ENCODE measurements at regions not wholly inside any gene's neighbourhood (a gene's known extent, or its start where the extent isn't known, plus 50 kb on each side); places are given as distances from the start of the nearest gene placed in this dataset.
A peak's percentile ranks its signal among the peaks of the same experiment; 100 is the strongest.

GRCh38 chr6:71420693-71421328 lies 132.2 kb downstream of the OGFRL1 start:
- peak; percentile 81 to 94 (median 87) for DNase-seq (ENCODE audit: low read depth in 4 of 4, low spot score in 2 of 4)

GRCh38 chr6:71421611-71422010 lies 133.0 kb downstream of the OGFRL1 start:
- DNase-seq (ENCODE audit: low read depth in 4 of 4, low spot score in 2 of 4) = no peak

GRCh38 chr6:71430018-71430417 lies 141.4 kb downstream of the OGFRL1 start:
- DNase-seq (ENCODE audit: low read depth in 4 of 4, low spot score in 2 of 4) = no peak

- DNase-seq (ENCODE audit: low read depth in 4 of 4, low spot score in 2 of 4) = no peak
These were observed 144.8 kb downstream of the OGFRL1 start for GRCh38 chr6:71433441-71433840.

- DNase-seq (ENCODE audit: low read depth in 4 of 4, low spot score in 2 of 4) = no peak
These were observed 155.6 kb downstream of the OGFRL1 start for GRCh38 chr6:71444222-71444621.

GRCh38 chr6:71446057-71446456 lies 157.4 kb downstream of the OGFRL1 start:
- no peak for DNase-seq (ENCODE audit: low read depth in 4 of 4, low spot score in 2 of 4)

- no peak for DNase-seq (ENCODE audit: low read depth in 4 of 4, low spot score in 2 of 4)
These were observed 157.9 kb downstream of the OGFRL1 start for GRCh38 chr6:71446470-71446869.

- DNase-seq (ENCODE audit: low read depth in 4 of 4, low spot score in 2 of 4) = no peak
These were observed 164.2 kb downstream of the OGFRL1 start for GRCh38 chr6:71452697-71453370.

- no peak for DNase-seq (ENCODE audit: low read depth in 4 of 4, low spot score in 2 of 4)
These were observed 164.7 kb downstream of the OGFRL1 start for GRCh38 chr6:71453371-71453706.

GRCh38 chr6:71454056-71454455 lies 165.4 kb downstream of the OGFRL1 start:
- no peak for DNase-seq (ENCODE audit: low read depth in 4 of 4, low spot score in 2 of 4)

- no peak for DNase-seq (ENCODE audit: low read depth in 4 of 4, low spot score in 2 of 4)
These were observed 169.3 kb downstream of the OGFRL1 start for GRCh38 chr6:71457929-71458328.

- DNase-seq (ENCODE audit: low read depth in 4 of 4, low spot score in 2 of 4) = no peak
These were observed 170.6 kb downstream of the OGFRL1 start for GRCh38 chr6:71459162-71459561.

- no peak for DNase-seq (ENCODE audit: low read depth in 4 of 4, low spot score in 2 of 4)
These were observed 172.3 kb downstream of the OGFRL1 start for GRCh38 chr6:71460933-71461332.

GRCh38 chr6:71463061-71463460 lies 174.4 kb downstream of the OGFRL1 start:
- DNase-seq (ENCODE audit: low read depth in 4 of 4, low spot score in 2 of 4) = no peak

GRCh38 chr6:71465096-71465495 lies 176.5 kb downstream of the OGFRL1 start:
- DNase-seq (ENCODE audit: low read depth in 4 of 4, low spot score in 2 of 4) = no peak

- DNase-seq (ENCODE audit: low read depth in 4 of 4, low spot score in 2 of 4) = no peak
These were observed 177.8 kb downstream of the OGFRL1 start for GRCh38 chr6:71466362-71466761.

- no peak for DNase-seq (ENCODE audit: low read depth in 4 of 4, low spot score in 2 of 4)
These were observed 179.4 kb downstream of the OGFRL1 start for GRCh38 chr6:71468038-71468437.

GRCh38 chr6:71468841-71469700 lies 180.5 kb downstream of the OGFRL1 start:
- DNase-seq (ENCODE audit: low read depth in 4 of 4, low spot score in 2 of 4) = no peak

GRCh38 chr6:71471718-71472117 lies 183.1 kb downstream of the OGFRL1 start:
- DNase-seq (ENCODE audit: low read depth in 4 of 4, low spot score in 2 of 4) = no peak

- no peak for DNase-seq (ENCODE audit: low read depth in 4 of 4, low spot score in 2 of 4)
These were observed 185.3 kb downstream of the OGFRL1 start for GRCh38 chr6:71473926-71474325.

- no peak for DNase-seq (ENCODE audit: low read depth in 4 of 4, low spot score in 2 of 4)
These were observed 186.3 kb downstream of the OGFRL1 start for GRCh38 chr6:71474942-71475341.

- DNase-seq (ENCODE audit: low read depth in 4 of 4, low spot score in 2 of 4) = no peak
These were observed 187.8 kb downstream of the OGFRL1 start for GRCh38 chr6:71476371-71476770.
